ENCODE measurements at regions not wholly inside any gene's neighbourhood (a gene's known extent, or its start where the extent isn't known, plus 50 kb on each side); places are given as distances from the start of the nearest gene placed in this dataset.

DNA sequence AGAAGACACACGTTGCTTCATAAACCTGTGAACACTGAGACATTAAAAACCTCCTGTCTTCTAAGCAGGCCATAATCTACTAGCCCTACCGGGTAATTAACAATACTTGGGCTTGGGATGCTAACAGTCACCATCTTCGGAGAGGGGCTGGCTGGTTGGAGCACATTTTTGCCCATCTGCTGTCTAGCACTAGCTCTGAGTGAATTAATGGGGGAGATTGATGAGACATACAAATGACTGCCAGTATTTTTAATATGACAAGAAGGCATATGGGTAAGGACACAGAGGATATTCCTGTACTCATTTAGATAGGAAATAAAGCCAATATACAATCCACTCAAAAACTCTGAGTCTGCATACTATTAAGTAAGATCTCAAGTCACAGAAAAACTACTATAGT lies 651.6 kb upstream of the SOX11 start:
- Histone ChIP-seq H3K4me2 (ENCODE audit: low read depth, low read length, poor library complexity, severe bottlenecking) (no peak overlapping the region), H3K4me3 (ENCODE audit: low read length, poor library complexity, severe bottlenecking) (no peak overlapping the region), H3K9ac (ENCODE audit: low read depth, low read length, poor library complexity, severe bottlenecking) (no peak overlapping the region), H3K9me2 (replicated peaks; ENCODE audit: low read depth, low read length) (no peaks in the 10 kb centered on the region), H3F3A (ENCODE audit: low read depth) (no peaks in the 10 kb centered on the region), H3K36me3 (ENCODE audit: insufficient read depth, low read length) (no peaks in the 10 kb centered on the region), H3K4me1 (ENCODE audit: insufficient read depth, low read length, poor library complexity, severe bottlenecking) (no peaks in the 10 kb centered on the region), H3K9me3 (ENCODE audit: insufficient read depth, low read depth, low read length) (no peaks in the 10 kb centered on the region), H2AFZ (ENCODE audit: low read length) (no peak overlapping the region), H4K20me1 (ENCODE audit: insufficient read depth, low read length, poor library complexity, severe bottlenecking) (no peaks in the 10 kb centered on the region), H3K27me3 (ENCODE audit: insufficient read depth, low read length, poor library complexity, severe bottlenecking) (no peaks in the 10 kb centered on the region), H3K79me2 (ENCODE audit: insufficient read depth, low read length) (no peaks in the 10 kb centered on the region)
- no peak for TF ChIP-seq EZH2phosphoT487 (IDR thresholded peaks at IDR 0.05; ENCODE audit: borderline replicate concordance)
- TF ChIP-seq CTCF (conservative IDR thresholded peaks at IDR 0.05; ENCODE audit: low read length) = no peak

- Histone ChIP-seq H3K9ac (ENCODE audit: low read depth, low read length, poor library complexity, severe bottlenecking) (no peak overlapping the region), H3K79me2 (ENCODE audit: insufficient read depth, low read length) (no peaks in the 10 kb centered on the region), H3K4me3 (ENCODE audit: low read length, poor library complexity, severe bottlenecking) (no peak overlapping the region), H3K36me3 (ENCODE audit: insufficient read depth, low read length) (no peaks in the 10 kb centered on the region), H4K20me1 (ENCODE audit: insufficient read depth, low read length, poor library complexity, severe bottlenecking) (no peaks in the 10 kb centered on the region), H3K4me2 (ENCODE audit: low read depth, low read length, poor library complexity, severe bottlenecking) (no peak overlapping the region), H3K9me3 (ENCODE audit: insufficient read depth, low read depth, low read length) (no peaks in the 10 kb centered on the region), H3F3A (ENCODE audit: low read depth) (no peaks in the 10 kb centered on the region), H2AFZ (ENCODE audit: low read length) (no peak overlapping the region), H3K9me2 (replicated peaks; ENCODE audit: low read depth, low read length) (no peaks in the 10 kb centered on the region), H3K27me3 (ENCODE audit: insufficient read depth, low read length, poor library complexity, severe bottlenecking) (no peaks in the 10 kb centered on the region), H3K4me1 (ENCODE audit: insufficient read depth, low read length, poor library complexity, severe bottlenecking) (no peaks in the 10 kb centered on the region)
- TF ChIP-seq EZH2phosphoT487 (IDR thresholded peaks at IDR 0.05; ENCODE audit: borderline replicate concordance) = no peak
Measured at GRCh38 chr2:5041501-5041900, 650.7 kb upstream of the SOX11 start.

GRCh38 chr2:5042666-5043440 lies 649.3 kb upstream of the SOX11 start:
- no peaks in the 10 kb centered on the region for H3K79me2 ChIP-seq (ENCODE audit: insufficient read depth, low read length)
- no peak overlapping the region for H2AFZ ChIP-seq (ENCODE audit: low read length)
- H3K4me2 ChIP-seq (ENCODE audit: low read depth, low read length, poor library complexity, severe bottlenecking) = no peak overlapping the region
- no peaks in the 10 kb centered on the region for H3F3A ChIP-seq (ENCODE audit: low read depth)
- no peak overlapping the region for H3K4me3 ChIP-seq (ENCODE audit: low read length, poor library complexity, severe bottlenecking)
- no peaks in the 10 kb centered on the region for H3K9me2 ChIP-seq (replicated peaks; ENCODE audit: low read depth, low read length)
- TF ChIP-seq CTCF (conservative IDR thresholded peaks at IDR 0.05; ENCODE audit: low read length) (no peak), EZH2phosphoT487 (IDR thresholded peaks at IDR 0.05; ENCODE audit: borderline replicate concordance) (no peak)
- no peak overlapping the region for H3K9ac ChIP-seq (ENCODE audit: low read depth, low read length, poor library complexity, severe bottlenecking)
- H4K20me1 ChIP-seq (ENCODE audit: insufficient read depth, low read length, poor library complexity, severe bottlenecking) = no peaks in the 10 kb centered on the region
- no peaks in the 10 kb centered on the region for H3K27me3 ChIP-seq (ENCODE audit: insufficient read depth, low read length, poor library complexity, severe bottlenecking)
- no peaks in the 10 kb centered on the region for H3K36me3 ChIP-seq (ENCODE audit: insufficient read depth, low read length)
- no peaks in the 10 kb centered on the region for H3K4me1 ChIP-seq (ENCODE audit: insufficient read depth, low read length, poor library complexity, severe bottlenecking)
- no peaks in the 10 kb centered on the region for H3K9me3 ChIP-seq (ENCODE audit: insufficient read depth, low read depth, low read length)

DNA sequence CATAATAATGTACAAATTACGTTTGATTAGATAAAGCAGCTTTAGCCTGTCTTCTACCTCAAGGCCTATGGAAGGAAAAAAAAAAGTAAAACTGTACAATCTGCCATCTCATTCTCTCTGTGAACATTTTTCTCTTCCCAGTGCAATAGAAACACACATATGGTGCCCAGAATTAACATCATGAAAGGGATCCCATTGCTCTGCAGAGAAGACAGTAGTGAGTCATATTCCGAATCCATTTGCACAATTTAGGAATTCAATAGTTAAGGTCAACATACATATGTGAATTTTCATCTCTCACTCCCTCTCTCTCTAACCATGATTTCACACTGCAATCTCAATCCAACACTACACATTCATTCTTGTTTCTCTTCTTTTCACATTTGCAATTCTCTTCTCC lies 640.9 kb upstream of the SOX11 start:
- no peaks in the 10 kb centered on the region for H3K79me2 ChIP-seq (ENCODE audit: insufficient read depth, low read length)
- H3K4me1 ChIP-seq (ENCODE audit: insufficient read depth, low read length, poor library complexity, severe bottlenecking) = no peaks in the 10 kb centered on the region
- H3K9me2 ChIP-seq (replicated peaks; ENCODE audit: low read depth, low read length) = no peaks in the 10 kb centered on the region
- H3K4me2 ChIP-seq (ENCODE audit: low read depth, low read length, poor library complexity, severe bottlenecking) = no peak overlapping the region
- no peaks in the 10 kb centered on the region for H4K20me1 ChIP-seq (ENCODE audit: insufficient read depth, low read length, poor library complexity, severe bottlenecking)
- H3K27me3 ChIP-seq (ENCODE audit: insufficient read depth, low read length, poor library complexity, severe bottlenecking) = no peaks in the 10 kb centered on the region
- no peak for TF ChIP-seq EZH2phosphoT487 (IDR thresholded peaks at IDR 0.05; ENCODE audit: borderline replicate concordance)
- no peak for TF ChIP-seq CTCF (conservative IDR thresholded peaks at IDR 0.05; ENCODE audit: low read length)
- no peak overlapping the region for H2AFZ ChIP-seq (ENCODE audit: low read length)
- H3K4me3 ChIP-seq (ENCODE audit: low read length, poor library complexity, severe bottlenecking) = no peak overlapping the region
- H3F3A ChIP-seq (ENCODE audit: low read depth) = no peaks in the 10 kb centered on the region
- H3K9me3 ChIP-seq (ENCODE audit: insufficient read depth, low read depth, low read length) = no peaks in the 10 kb centered on the region
- no peaks in the 10 kb centered on the region for H3K36me3 ChIP-seq (ENCODE audit: insufficient read depth, low read length)
- H3K9ac ChIP-seq (ENCODE audit: low read depth, low read length, poor library complexity, severe bottlenecking) = no peak overlapping the region
